ENCODE measurements at regions not wholly inside any gene's neighbourhood (a gene's known extent, or its start where the extent isn't known, plus 50 kb on each side); places are given as distances from the start of the nearest gene placed in this dataset.

GRCh38 chr1:14420686-14421085 is 177.8 kb upstream of the KAZN start:
- Mint-ChIP-seq H3K27ac (no peak overlapping the region), H3K4me3 (no peak overlapping the region), H3K36me3 (no peaks in the 10 kb centered on the region), H3K4me1 (ENCODE audit: unreplicated experiment) (peaks cover 4% of the 10 kb centered on the region), H3K9me3 (no peaks in the 10 kb centered on the region), H3K27me3 (no peaks in the 10 kb centered on the region)
- DNase-seq (ENCODE audit: extremely low spot score, unreplicated experiment): no peak
- no peak for TF ChIP-seq CTCF (conservative IDR thresholded peaks at IDR 0.05)

GRCh38 chr1:14421295-14421976 is 177.0 kb upstream of the KAZN start:
- H3K9me3 Mint-ChIP-seq: no peaks in the 10 kb centered on the region
- no peak overlapping the region for H3K4me3 Mint-ChIP-seq
- H3K4me1 Mint-ChIP-seq (ENCODE audit: unreplicated experiment): peaks cover 4% of the 10 kb centered on the region
- no peak for DNase-seq (ENCODE audit: extremely low spot score, unreplicated experiment)
- H3K27me3 Mint-ChIP-seq: no peaks in the 10 kb centered on the region
- TF ChIP-seq CTCF (conservative IDR thresholded peaks at IDR 0.05): no peak
- H3K27ac Mint-ChIP-seq: no peak overlapping the region
- H3K36me3 Mint-ChIP-seq: no peaks in the 10 kb centered on the region

GRCh38 chr1:14421977-14422609 is 176.4 kb upstream of the KAZN start:
- Mint-ChIP-seq H3K9me3 (no peaks in the 10 kb centered on the region), H3K4me3 (no peak overlapping the region), H3K27me3 (no peaks in the 10 kb centered on the region), H3K4me1 (ENCODE audit: unreplicated experiment) (peaks cover 4% of the 10 kb centered on the region), H3K36me3 (no peaks in the 10 kb centered on the region), H3K27ac (no peak overlapping the region)
- no peak for DNase-seq (ENCODE audit: extremely low spot score, unreplicated experiment)
- no peak for TF ChIP-seq CTCF (conservative IDR thresholded peaks at IDR 0.05)

- Mint-ChIP-seq H3K4me3 (no peak overlapping the region), H3K4me1 (ENCODE audit: unreplicated experiment) (peaks cover 4% of the 10 kb centered on the region), H3K9me3 (no peaks in the 10 kb centered on the region), H3K27ac (no peak overlapping the region), H3K27me3 (no peaks in the 10 kb centered on the region), H3K36me3 (no peaks in the 10 kb centered on the region)
- no peak for TF ChIP-seq CTCF (conservative IDR thresholded peaks at IDR 0.05)
- DNase-seq (ENCODE audit: extremely low spot score, unreplicated experiment): no peak
These were observed 174.0 kb upstream of the KAZN start for GRCh38 chr1:14424325-14425002.

- H3K36me3 Mint-ChIP-seq: no peaks in the 10 kb centered on the region
- H3K4me1 Mint-ChIP-seq (ENCODE audit: unreplicated experiment): peaks cover 4% of the 10 kb centered on the region
- no peak for DNase-seq (ENCODE audit: extremely low spot score, unreplicated experiment)
- no peaks in the 10 kb centered on the region for H3K9me3 Mint-ChIP-seq
- no peak overlapping the region for H3K27ac Mint-ChIP-seq
- no peak overlapping the region for H3K4me3 Mint-ChIP-seq
- H3K27me3 Mint-ChIP-seq: peaks cover 6% of the 10 kb centered on the region
- TF ChIP-seq CTCF (conservative IDR thresholded peaks at IDR 0.05): no peak
These were observed 171.6 kb upstream of the KAZN start for GRCh38 chr1:14426854-14427253.

Measured in type B pancreatic cell (in vitro differentiated cells).